NCI-H2196 treated with DMSO at 0.1 percent for 48 hours (cell line): ENCODE measurements at regions not wholly inside any gene's neighbourhood (a gene's known extent, or its start where the extent isn't known, plus 50 kb on each side); places are given as distances from the start of the nearest gene placed in this dataset.

Experiments
- DNase-seq: peaks from one replicate; lab custom pipeline; 2025; ENCODE audit not compliant: unreplicated experiment; lab: John Stamatoyannopoulos, UW

GRCh38 chr6:164013480-164014208 lies 599.1 kb downstream of the QKI start:
- DNase-seq = no peak

GRCh38 chr6:164011321-164011720 lies 596.8 kb downstream of the QKI start:
- DNase-seq = no peak

GRCh38 chr6:164010441-164011103 lies 596.1 kb downstream of the QKI start:
- no peak for DNase-seq

GRCh38 chr6:164008902-164009301 lies 594.4 kb downstream of the QKI start:
- no peak for DNase-seq

GRCh38 chr6:164007881-164008280 lies 593.4 kb downstream of the QKI start:
- DNase-seq = no peak

GRCh38 chr6:164006459-164006858 lies 591.9 kb downstream of the QKI start:
- DNase-seq = no peak

GRCh38 chr6:164005004-164005711 lies 590.6 kb downstream of the QKI start:
- no peak for DNase-seq

- DNase-seq = no peak
These were observed 585.8 kb downstream of the QKI start for GRCh38 chr6:164000276-164000675.

GRCh38 chr6:163999475-164000125 lies 585.1 kb downstream of the QKI start:
- no peak for DNase-seq

GRCh38 chr6:163998496-163998895 lies 584.0 kb downstream of the QKI start:
- DNase-seq = no peak

- DNase-seq = no peak
These were observed 582.0 kb downstream of the QKI start for GRCh38 chr6:163996491-163996890.

GRCh38 chr6:163994566-163994965 lies 580.0 kb downstream of the QKI start:
- no peak for DNase-seq

GRCh38 chr6:163992701-163993100 lies 578.2 kb downstream of the QKI start:
- no peak for DNase-seq

GRCh38 chr6:163992056-163992455 lies 577.5 kb downstream of the QKI start:
- no peak for DNase-seq

- no peak for DNase-seq
These were observed 576.8 kb downstream of the QKI start for GRCh38 chr6:163991321-163991720.

GRCh38 chr6:163986313-163986712 lies 571.8 kb downstream of the QKI start:
- no peak for DNase-seq

GRCh38 chr6:163985710-163986109 lies 571.2 kb downstream of the QKI start:
- no peak for DNase-seq

GRCh38 chr6:163985040-163985439 lies 570.5 kb downstream of the QKI start:
- DNase-seq = no peak

- DNase-seq = no peak
These were observed 569.8 kb downstream of the QKI start for GRCh38 chr6:163984124-163984936.

GRCh38 chr6:163983679-163984078 lies 569.2 kb downstream of the QKI start:
- DNase-seq = no peak

GRCh38 chr6:163974322-163974721 lies 559.8 kb downstream of the QKI start:
- DNase-seq = no peak
